Kidney (tissue), 13 donors: ENCODE measurements at regions not wholly inside any gene's neighbourhood (a gene's known extent, or its start where the extent isn't known, plus 50 kb on each side); places are given as distances from the start of the nearest gene placed in this dataset.

ENCODE experiments used
- DNase-seq, 5 donors: peaks; one replicate each; pipeline ENCODE4 v3.0.0-alpha.2; 2013 to 2020
- FAIRE-seq: peaks from 2 replicates; lab custom pipeline; 2012; peaks lifted over from hg19 to GRCh38; lab: Jason Lieb, UNC
- H3K27ac ChIP-seq, 2 donors: one replicate each; pipeline ENCODE4 v1.7.0; 2013; ENCODE audit warnings: low read depth in 2 of 2, low read length in 2 of 2, inconsistent platforms in 1 of 2
- H3K27me3 ChIP-seq: one replicate; pipeline ENCODE4 v1.7.1; 2013; ENCODE audit warnings: low read length, inconsistent platforms; ENCODE audit not compliant: control insufficient read depth, insufficient read depth
- H3K36me3 ChIP-seq, 3 donors: one replicate each; pipeline versions ENCODE4 v1.7.0 to v1.7.1; 2013; ENCODE audit warnings: low read length in 3 of 3, control low read depth in 1 of 3, inconsistent platforms in 1 of 3; ENCODE audit not compliant: insufficient read depth in 3 of 3, control insufficient read depth in 2 of 3
- H3K4me1 ChIP-seq, 3 donors: one replicate each; pipeline versions ENCODE4 v1.7.0 to v1.7.1; 2013; ENCODE audit warnings: low read length in 3 of 3, inconsistent platforms in 1 of 3, low read depth in 1 of 3; ENCODE audit not compliant: control insufficient read depth in 2 of 3, insufficient read depth in 2 of 3
- H3K4me3 ChIP-seq, 3 donors: one replicate each; pipeline versions ENCODE4 v1.7.0 to v1.8.1; 2013; ENCODE audit warnings: low read length in 3 of 3, control low read depth in 1 of 3, inconsistent platforms in 1 of 3
- H3K9ac ChIP-seq, 3 donors: one replicate each; pipeline versions ENCODE4 v1.7.0 to v1.7.1; 2013; ENCODE audit warnings: low read length in 3 of 3, control low read depth in 1 of 3, inconsistent platforms in 1 of 3
- H3K9me3 ChIP-seq, 3 donors: one replicate each; pipeline versions ENCODE4 v1.7.0 to v1.7.1; 2013; ENCODE audit warnings: low read length in 3 of 3, control low read depth in 1 of 3, inconsistent platforms in 1 of 3; ENCODE audit not compliant: control insufficient read depth in 2 of 3, insufficient read depth in 1 of 3
- CTCF ChIP-seq: IDR thresholded peaks from 3 replicates; pipeline ENCODE4 v1.5.1; 2012; ENCODE audit warnings: mild to moderate bottlenecking, moderate library complexity, borderline replicate concordance; ENCODE audit not compliant: insufficient read depth; ENCODE audit errors: extremely low read depth
- intact Hi-C: fragments of 100-400 bp; cut with DNase I; formaldehyde crosslinking; loops from one replicate; pipeline ENCODE4 v1.11.1; 2022
- donor health status: control.
- donor health status: control.
- donor health status: control.
- donor health status: control.
- donor health status: control.
- donor health status: DM: yes; HTN: yes; CAD: no.
- donor health status: Normal renal cell carcinoma (clear cell type).

- Histone ChIP-seq H3K4me1 (peaks cover 0 to 2% (median under 1%) of the 10 kb centered on the region in 3 donors), H3K4me3 (no peak overlapping the region), H3K9me3 (no peaks in the 10 kb centered on the region), H3K27me3 (no peaks in the 10 kb centered on the region), H3K27ac (no peak overlapping the region), H3K9ac (no peak overlapping the region), H3K36me3 (no peaks in the 10 kb centered on the region)
- FAIRE-seq (no peak), DNase-seq (no peak)
- no peak for TF ChIP-seq CTCF
- intact Hi-C loops = loop anchor here (10.0 kb wide), 1 partner anchor 332 kb away; no protein-coding TSS in a partner anchor
These were observed 50.4 kb upstream of the CTLA4 start for GRCh38 chr2:203817147-203817546.
